ENCODE measurements at regions not wholly inside any gene's neighbourhood (a gene's known extent, or its start where the extent isn't known, plus 50 kb on each side); places are given as distances from the start of the nearest gene placed in this dataset.

DNA sequence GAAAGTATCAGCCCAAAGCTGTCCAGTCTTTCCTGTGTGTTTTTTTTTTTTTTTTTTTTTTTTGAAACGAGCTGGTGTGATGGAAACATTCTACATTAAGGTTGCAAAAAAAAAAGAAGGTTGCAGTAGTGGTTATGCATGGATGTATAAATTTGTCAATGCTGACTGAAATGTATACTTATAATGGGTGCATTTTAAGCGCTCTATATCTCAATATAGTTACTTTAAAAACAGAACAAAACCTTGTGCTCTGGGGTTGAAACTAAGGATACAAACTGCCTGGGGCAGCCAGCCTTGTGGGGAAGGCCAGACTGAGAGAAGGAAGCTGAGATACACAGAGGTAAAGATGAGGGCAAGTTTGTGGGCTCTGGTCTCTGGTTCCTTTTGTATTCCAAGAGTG, 87.3 kb upstream of the RMST start:
- no peaks in the 10 kb centered on the region for H3K27me3 ChIP-seq (ENCODE audit: control insufficient read depth, extremely low read depth, insufficient read depth, low read length)
- H3K9me3 ChIP-seq (ENCODE audit: control insufficient read depth, low read depth, low read length): no peaks in the 10 kb centered on the region
- dilution Hi-C loops (cut with MboI; ENCODE audit: extremely low pct_ligation_motif_present, low sequenced_read_pairs): no loop called here
- no peak overlapping the region for H3K4me2 ChIP-seq (ENCODE audit: control insufficient read depth, extremely low read depth, insufficient read depth, low read depth, low read length)
- H3K4me3 ChIP-seq (ENCODE audit: control insufficient read depth in 2 of 3, extremely low read depth in 1 of 3, insufficient read depth in 2 of 3, low read depth in 1 of 3, low read length in 3 of 3): no peak overlapping the region
- H3K79me2 ChIP-seq (ENCODE audit: control insufficient read depth, insufficient read depth, low read length): no peaks in the 10 kb centered on the region
- FAIRE-seq (no peak), DNase-seq (ENCODE audit: low read depth, low spot score) (no peak)
- H3K9ac ChIP-seq (ENCODE audit: control insufficient read depth, extremely low read depth, insufficient read depth, low read length): no peak overlapping the region
- no peaks in the 10 kb centered on the region for H3K9me1 ChIP-seq (ENCODE audit: control insufficient read depth, extremely low read depth, insufficient read depth, low read length)
- TF ChIP-seq CTCF (optimal IDR thresholded peaks at IDR 0.05 in 1 of 3, IDR thresholded peaks at IDR 0.05 in 1 of 3, conservative IDR thresholded peaks at IDR 0.05 in 1 of 3; ENCODE audit: extremely low read depth in 1 of 3, insufficient read depth in 2 of 3, low read length in 3 of 3) (no peak), EZH2 (IDR thresholded peaks at IDR 0.05; ENCODE audit: low read length) (no peak)
- H3K4me1 ChIP-seq (ENCODE audit: control insufficient read depth, extremely low read depth, insufficient read depth, low read length): no peaks in the 10 kb centered on the region
- H3K36me3 ChIP-seq (ENCODE audit: control insufficient read depth in 2 of 2, extremely low read depth in 1 of 2, insufficient read depth in 2 of 2, low read length in 2 of 2): no peaks in the 10 kb centered on the region
- H2AFZ ChIP-seq (ENCODE audit: control insufficient read depth, low read length): no peak overlapping the region
- no peak overlapping the region for H3K27ac ChIP-seq (ENCODE audit: control insufficient read depth, insufficient read depth, low read length)
- H4K20me1 ChIP-seq (ENCODE audit: control insufficient read depth, extremely low read depth, insufficient read depth, low read length): no peaks in the 10 kb centered on the region

GRCh38 chr12:97380440-97380839, 82.2 kb upstream of the RMST start:
- Histone ChIP-seq H3K4me2 (ENCODE audit: control insufficient read depth, extremely low read depth, insufficient read depth, low read depth, low read length) (no peak overlapping the region), H2AFZ (ENCODE audit: control insufficient read depth, low read length) (no peak overlapping the region), H3K9me1 (ENCODE audit: control insufficient read depth, extremely low read depth, insufficient read depth, low read length) (no peaks in the 10 kb centered on the region), H3K4me3 (ENCODE audit: control insufficient read depth in 2 of 3, extremely low read depth in 1 of 3, insufficient read depth in 2 of 3, low read depth in 1 of 3, low read length in 3 of 3) (no peak overlapping the region), H3K27ac (ENCODE audit: control insufficient read depth, insufficient read depth, low read length) (no peak overlapping the region), H4K20me1 (ENCODE audit: control insufficient read depth, extremely low read depth, insufficient read depth, low read length) (no peaks in the 10 kb centered on the region), H3K36me3 (ENCODE audit: control insufficient read depth in 2 of 2, extremely low read depth in 1 of 2, insufficient read depth in 2 of 2, low read length in 2 of 2) (no peaks in the 10 kb centered on the region), H3K79me2 (ENCODE audit: control insufficient read depth, insufficient read depth, low read length) (no peaks in the 10 kb centered on the region), H3K4me1 (ENCODE audit: control insufficient read depth, extremely low read depth, insufficient read depth, low read length) (no peaks in the 10 kb centered on the region), H3K9ac (ENCODE audit: control insufficient read depth, extremely low read depth, insufficient read depth, low read length) (no peak overlapping the region), H3K9me3 (ENCODE audit: control insufficient read depth, low read depth, low read length) (no peaks in the 10 kb centered on the region), H3K27me3 (ENCODE audit: control insufficient read depth, extremely low read depth, insufficient read depth, low read length) (no peaks in the 10 kb centered on the region)
- no peak for DNase-seq (ENCODE audit: low read depth, low spot score)
- dilution Hi-C loops (cut with MboI; ENCODE audit: extremely low pct_ligation_motif_present, low sequenced_read_pairs): no loop called here
- TF ChIP-seq CTCF (optimal IDR thresholded peaks at IDR 0.05 in 1 of 3, IDR thresholded peaks at IDR 0.05 in 1 of 3, conservative IDR thresholded peaks at IDR 0.05 in 1 of 3; ENCODE audit: extremely low read depth in 1 of 3, insufficient read depth in 2 of 3, low read length in 3 of 3) (no peak), EZH2 (IDR thresholded peaks at IDR 0.05; ENCODE audit: low read length) (no peak)
- no peak for FAIRE-seq
